OCI-LY1 (cell line): ENCODE measurements at regions not wholly inside any gene's neighbourhood (a gene's known extent, or its start where the extent isn't known, plus 50 kb on each side); places are given as distances from the start of the nearest gene placed in this dataset.
"Not testable (repeated sequence)": the region's sequence is repeated elsewhere in the genome, so short reads cannot be mapped to it uniquely, and the experiment has no call there.

Experiments
- H2AFZ ChIP-seq: fragments of 200-600 bp; sonication (generic), shearing (Covaris generic); 2 replicates; pipeline ENCODE4 v1.6.0; 2014; ENCODE audit warnings: antibody characterized with exemption, mild to moderate bottlenecking, low read length
- H3F3A ChIP-seq: fragments of 200-600 bp; sonication (generic), shearing (Covaris generic); 2 replicates; pipeline ENCODE4 v1.6.0; 2014; ENCODE audit warnings: mild to moderate bottlenecking, antibody characterized with exemption, low read length, moderate library complexity; ENCODE audit not compliant: insufficient read depth
- H3K27ac ChIP-seq: fragments of 200-600 bp; sonication (generic); 2 replicates; pipeline ENCODE4 v1.5.1; 2014; ENCODE audit warnings: low read length, mixed run types, mild to moderate bottlenecking, low read depth; ENCODE audit not compliant: poor library complexity, severe bottlenecking
- H3K27me3 ChIP-seq: fragments of 200-600 bp; sonication (generic); 2 replicates; pipeline ENCODE4 v1.6.0; 2014; ENCODE audit warnings: antibody characterized with exemption, mild to moderate bottlenecking, low read length, moderate library complexity; ENCODE audit not compliant: insufficient read depth
- H3K36me3 ChIP-seq: fragments of 200-600 bp; sonication (generic); 2 replicates; pipeline ENCODE4 v1.6.1; 2014; ENCODE audit warnings: mild to moderate bottlenecking, antibody characterized with exemption, low read length, moderate library complexity, mixed read lengths; ENCODE audit not compliant: insufficient read depth
- H3K4me1 ChIP-seq: fragments of 200-600 bp; sonication (generic); 2 replicates; pipeline ENCODE4 v1.5.1; 2014; ENCODE audit warnings: mild to moderate bottlenecking, low read length, moderate library complexity; ENCODE audit not compliant: insufficient read depth, severe bottlenecking
- H3K4me2 ChIP-seq: fragments of 200-600 bp; sonication (generic), shearing (Covaris generic); 2 replicates; pipeline ENCODE4 v1.6.1; 2014; ENCODE audit warnings: low read length
- H3K4me3 ChIP-seq: fragments of 200-600 bp; sonication (generic); 2 replicates; pipeline ENCODE4 v1.5.1; 2014; ENCODE audit warnings: low read length, low read depth, mild to moderate bottlenecking, mixed read lengths; ENCODE audit not compliant: poor library complexity, severe bottlenecking
- H3K79me2 ChIP-seq: fragments of 200-600 bp; shearing (Covaris generic); 2 replicates; pipeline ENCODE4 v1.6.1; 2016; ENCODE audit warnings: mixed run types, low read length, mixed read lengths; ENCODE audit not compliant: insufficient read depth
- H3K9ac ChIP-seq: fragments of 200-600 bp; sonication (generic), shearing (Covaris generic); 2 replicates; pipeline ENCODE4 v1.6.1; 2014; ENCODE audit warnings: mild to moderate bottlenecking, low read length, mixed read lengths
- H3K9me2 ChIP-seq: fragments of 200-600 bp; sonication (generic), shearing (Covaris generic); 2 replicates; pipeline ENCODE4 v1.6.1; 2014; ENCODE audit warnings: low read depth, mild to moderate bottlenecking, low read length, mixed read lengths
- H3K9me3 ChIP-seq: fragments of 200-600 bp; shearing (Covaris generic); 2 replicates; pipeline ENCODE4 v1.6.1; 2014; ENCODE audit warnings: low read length, mixed read lengths
- H4K20me1 ChIP-seq: fragments of 200-600 bp; sonication (generic), shearing (Covaris generic); 2 replicates; pipeline ENCODE4 v1.6.0; 2016; ENCODE audit warnings: mild to moderate bottlenecking, low read length; ENCODE audit not compliant: insufficient read depth

- not testable (repeated sequence) for H3K9me2 ChIP-seq, H3K9me3 ChIP-seq, H3K27me3 ChIP-seq, H3F3A ChIP-seq, H4K20me1 ChIP-seq, H2AFZ ChIP-seq
- H3K9ac ChIP-seq = peak overlapping the region; percentile 60
- peaks cover 15% of the 10 kb centered on the region for H3K36me3 ChIP-seq
- H3K27ac ChIP-seq = peak overlapping the region; percentile 80
- peak overlapping the region; percentile 65 for H3K4me3 ChIP-seq
- H3K79me2 ChIP-seq = peaks cover 32% of the 10 kb centered on the region
- H3K4me2 ChIP-seq = peak overlapping the region; percentile 96
- H3K4me1 ChIP-seq = peaks cover 35% of the 10 kb centered on the region
These were observed 79.8 kb upstream of the METTL9 start for GRCh38 chr16:21519361-21520133.

- not testable (repeated sequence) for H3F3A ChIP-seq, H3K9me2 ChIP-seq, H3K9me3 ChIP-seq, H3K27ac ChIP-seq, H4K20me1 ChIP-seq, H2AFZ ChIP-seq
- Histone ChIP-seq H3K4me2 (peak overlapping the region; percentile 50), H3K9ac (peak overlapping the region; percentile 66), H3K27me3 (peaks cover 15% of the 10 kb centered on the region), H3K36me3 (peaks cover 12% of the 10 kb centered on the region), H3K4me3 (peak overlapping the region; percentile 65), H3K4me1 (peaks cover 29% of the 10 kb centered on the region), H3K79me2 (peaks cover 25% of the 10 kb centered on the region)
These were observed 79.0 kb upstream of the METTL9 start for GRCh38 chr16:21520134-21521047.

GRCh38 chr16:21521048-21521389 is 78.4 kb upstream of the METTL9 start:
- H4K20me1 ChIP-seq, H3K9ac ChIP-seq, H3K4me2 ChIP-seq, H3K9me3 ChIP-seq, H2AFZ ChIP-seq, H3F3A ChIP-seq, H3K4me3 ChIP-seq, H3K9me2 ChIP-seq, H3K27ac ChIP-seq: not testable (repeated sequence)
- Histone ChIP-seq H3K36me3 (peaks cover 10% of the 10 kb centered on the region), H3K27me3 (peaks cover 17% of the 10 kb centered on the region), H3K79me2 (peaks cover 19% of the 10 kb centered on the region), H3K4me1 (peaks cover 25% of the 10 kb centered on the region)

GRCh38 chr16:21521390-21522143 is 77.8 kb upstream of the METTL9 start:
- H3K4me2 ChIP-seq, H3K9me3 ChIP-seq, H3K36me3 ChIP-seq, H3K9me2 ChIP-seq, H3K27ac ChIP-seq, H2AFZ ChIP-seq, H3K9ac ChIP-seq, H4K20me1 ChIP-seq, H3F3A ChIP-seq, H3K4me3 ChIP-seq: not testable (repeated sequence)
- H3K27me3 ChIP-seq = peaks cover 17% of the 10 kb centered on the region
- H3K4me1 ChIP-seq = peaks cover 27% of the 10 kb centered on the region
- H3K79me2 ChIP-seq = peaks cover 16% of the 10 kb centered on the region

GRCh38 chr16:21522846-21523245 is 76.5 kb upstream of the METTL9 start:
- H3F3A ChIP-seq = not testable (repeated sequence)

More at GRCh38 chr16:21522846-21523245, 76.5 kb upstream of the METTL9 start:
- not testable (repeated sequence) for H2AFZ ChIP-seq, H3K4me3 ChIP-seq, H3K9me2 ChIP-seq, H3K9me3 ChIP-seq, H3K36me3 ChIP-seq, H3K9ac ChIP-seq, H3K4me2 ChIP-seq, H4K20me1 ChIP-seq, H3K27ac ChIP-seq
- Histone ChIP-seq H3K4me1 (peaks cover 22% of the 10 kb centered on the region), H3K79me2 (peaks cover 15% of the 10 kb centered on the region), H3K27me3 (peaks cover 25% of the 10 kb centered on the region)
